Endothelial cell of umbilical vein (primary cell): ENCODE measurements at regions not wholly inside any gene's neighbourhood (a gene's known extent, or its start where the extent isn't known, plus 50 kb on each side); places are given as distances from the start of the nearest gene placed in this dataset.

Source experiments
- BruUV-seq: library from RNA; stranded (reverse); fragments of 400-500 nt; replicated peaks from 2 replicates; lab custom pipeline; 2021; lab: Mats Ljungman, UMichigan
- CTCF ChIA-PET: fragments of 300-600, 350-600 bp; sonication (Branson Sonifier 250); formaldehyde crosslinking; loops from one replicate; lab custom pipeline; 2021; ENCODE audit warnings: antibody characterized with exemption, inconsistent platforms; lab: Charles Lee
- POLR2A ChIA-PET: fragments of 300-600, 350-600 bp; sonication (Branson Sonifier 250); formaldehyde crosslinking; loops from one replicate; lab custom pipeline; 2021; ENCODE audit warnings: antibody characterized with exemption, inconsistent platforms; lab: Charles Lee
- DNase-seq: peaks from one replicate; pipeline ENCODE4 v3.0.0-alpha.2; 2011; ENCODE audit warnings: low read depth, low spot score
- FAIRE-seq: peaks from 2 replicates; lab custom pipeline; 2011; peaks lifted over from hg19 to GRCh38; lab: Jason Lieb, UNC
- H2AFZ ChIP-seq: 2 replicates; pipeline ENCODE4 v1.6.0; 2012; ENCODE audit warnings: low read depth, low read length, control low read depth, inconsistent platforms
- H3K27ac ChIP-seq: 2 replicates; pipeline ENCODE4 v1.5.1; 2011; ENCODE audit warnings: low read depth, mild to moderate bottlenecking, control low read depth, low read length, moderate library complexity; ENCODE audit not compliant: insufficient read depth
- H3K27me3 ChIP-seq, 2 experiments: 2 replicates each; pipeline versions ENCODE4 v1.6.0 to v1.6.1; 2011; ENCODE audit warnings: low read length in 2 of 2, mixed read lengths in 1 of 2; ENCODE audit not compliant: control insufficient read depth in 2 of 2, insufficient read depth in 2 of 2
- H3K36me3 ChIP-seq, 2 experiments: 2 replicates in 1 of 2; 3 replicates in 1 of 2; pipeline ENCODE4 v1.5.1; 2011; ENCODE audit warnings: low read length in 2 of 2, mild to moderate bottlenecking in 1 of 2, moderate library complexity in 1 of 2; ENCODE audit not compliant: control insufficient read depth in 2 of 2, insufficient read depth in 2 of 2; ENCODE audit errors: extremely low read depth in 1 of 2
- H3K4me1 ChIP-seq: 3 replicates; pipeline ENCODE4 v1.5.1; 2011; ENCODE audit warnings: mild to moderate bottlenecking, low read length; ENCODE audit not compliant: control insufficient read depth, insufficient read depth; ENCODE audit errors: extremely low read depth
- H3K4me2 ChIP-seq: 2 replicates; pipeline ENCODE4 v1.6.1; 2011; ENCODE audit warnings: low read length, control low read depth, mixed read lengths; ENCODE audit not compliant: insufficient read depth
- H3K4me3 ChIP-seq, 3 experiments: fragments of 200-600 bp in 1 of 3; sonication (generic), shearing (Covaris generic) in 1 of 3; replicated peaks in 1 of 3; 2 replicates each; pipeline ENCODE4 v1.5.1; 2011 to 2016; ENCODE audit warnings: control low read depth in 3 of 3, low read length in 3 of 3, mild to moderate bottlenecking in 2 of 3, inconsistent platforms in 1 of 3, low read depth in 1 of 3, moderate library complexity in 1 of 3; ENCODE audit not compliant: insufficient read depth in 1 of 3
- H3K79me2 ChIP-seq: 2 replicates; pipeline ENCODE4 v1.6.0; 2012; ENCODE audit warnings: low read length, inconsistent platforms; ENCODE audit not compliant: control insufficient read depth, insufficient read depth
- H3K9ac ChIP-seq: replicated peaks from 2 replicates; pipeline ENCODE3; 2011; ENCODE audit warnings: low read length, control low read depth; ENCODE audit not compliant: insufficient read depth; ENCODE audit errors: extremely low read depth
- H3K9me1 ChIP-seq: replicated peaks from 3 replicates; pipeline ENCODE4 v1.6.0; 2011; ENCODE audit warnings: mild to moderate bottlenecking, low read length; ENCODE audit not compliant: control insufficient read depth, insufficient read depth; ENCODE audit errors: extremely low read depth
- H3K9me3 ChIP-seq: replicated peaks from 2 replicates; pipeline ENCODE4 v1.5.1; 2012; ENCODE audit warnings: low read length, inconsistent platforms; ENCODE audit not compliant: control insufficient read depth, insufficient read depth
- H4K20me1 ChIP-seq: replicated peaks from 2 replicates; pipeline ENCODE3; 2011; ENCODE audit warnings: mild to moderate bottlenecking, low read length; ENCODE audit not compliant: control insufficient read depth, insufficient read depth; ENCODE audit errors: extremely low read depth
- CTCF ChIP-seq, 2 donors: IDR thresholded peaks; 1 replicate in 1 of 2; 2 replicates in 1 of 2; pipeline ENCODE4 v1.5.1; 2011; ENCODE audit warnings: low read length in 2 of 2, mild to moderate bottlenecking in 2 of 2, moderate library complexity in 2 of 2, control low read depth in 1 of 2, inconsistent platforms in 1 of 2, low read depth in 1 of 2; ENCODE audit not compliant: insufficient read depth in 1 of 2; ENCODE audit errors: extremely low read depth in 1 of 2
- POLR2A ChIP-seq: IDR thresholded peaks from 2 replicates; pipeline ENCODE4 v1.6.1; 2012; ENCODE audit warnings: low read depth, mild to moderate bottlenecking, control low read depth, low read length
- dilution Hi-C: fragments of 300-500 bp; cut with MboI; formaldehyde crosslinking; loops from one replicate; pipeline ENCODE4 v1.15.0; 2019; ENCODE audit warnings: low sequenced_read_pairs; ENCODE audit not compliant: extremely low pct_ligation_motif_present
- intact Hi-C: fragments of 100-400 bp; cut with micrococcal nuclease; formaldehyde crosslinking; loops from one replicate; pipeline ENCODE4 v1.10.0; 2022

GRCh38 chr7:142451296-142451695 is 193.4 kb upstream of the PRSS58 start:
- CTCF ChIA-PET, result no interaction called here

GRCh38 chr7:142450695-142451094 is 192.8 kb upstream of the PRSS58 start:
- H3K9ac ChIP-seq, result no peak overlapping the region
- ChIA-PET CTCF (interaction anchor here (1.5 to 3.5 kb wide), 2 partner anchors 9 to 28 kb away, joined by 5 to 16 read pairs; no protein-coding TSS in a partner anchor), POLR2A (no interaction called here)
- no peak for DNase-seq
- no peak overlapping the region for H3K27ac ChIP-seq
- H3K4me3 ChIP-seq, result no peak overlapping the region
- no peak overlapping the region for H2AFZ ChIP-seq
- no TSS peak for BruUV-seq
- intact Hi-C loops (no loop called here), dilution Hi-C loops (no loop called here)
- no peaks in the 10 kb centered on the region for H3K9me1 ChIP-seq
- no peaks in the 10 kb centered on the region for H3K36me3 ChIP-seq
- FAIRE-seq, result no peak
- no peaks in the 10 kb centered on the region for H3K9me3 ChIP-seq
- H3K27me3 ChIP-seq, result peaks cover 0 to 6% of the 10 kb centered on the region in 2 experiments
- TF ChIP-seq POLR2A, result no peak
- H4K20me1 ChIP-seq, result no peaks in the 10 kb centered on the region
- H3K79me2 ChIP-seq, result no peaks in the 10 kb centered on the region
- H3K4me2 ChIP-seq, result no peak overlapping the region
- no peaks in the 10 kb centered on the region for H3K4me1 ChIP-seq

More at GRCh38 chr7:142451296-142451695, 193.4 kb upstream of the PRSS58 start:
- H3K9ac ChIP-seq, result no peak overlapping the region
- no peak overlapping the region for H3K27ac ChIP-seq
- intact Hi-C loops, result no loop called here
- POLR2A ChIA-PET, result no interaction called here
- no peaks in the 10 kb centered on the region for H3K9me1 ChIP-seq
- H3K36me3 ChIP-seq, result no peaks in the 10 kb centered on the region
- H3K4me3 ChIP-seq, result no peak overlapping the region
- peaks cover 0 to 6% of the 10 kb centered on the region in 2 experiments for H3K27me3 ChIP-seq
- no peaks in the 10 kb centered on the region for H4K20me1 ChIP-seq
- H3K79me2 ChIP-seq, result no peaks in the 10 kb centered on the region
- TF ChIP-seq POLR2A (no peak), CTCF (IDR thresholded peaks at IDR 0.05; ENCODE audit: extremely low read depth in 1 of 2, insufficient read depth in 1 of 2, low read depth in 1 of 2, low read length in 2 of 2) (no peak)
- dilution Hi-C loops, result no loop called here
- H3K4me2 ChIP-seq, result no peak overlapping the region
- DNase-seq (no peak), FAIRE-seq (no peak)
- no TSS peak for BruUV-seq
- no peak overlapping the region for H2AFZ ChIP-seq
- no peaks in the 10 kb centered on the region for H3K9me3 ChIP-seq
- no peaks in the 10 kb centered on the region for H3K4me1 ChIP-seq
